ENCODE measurements at regions not wholly inside any gene's neighbourhood (a gene's known extent, or its start where the extent isn't known, plus 50 kb on each side); places are given as distances from the start of the nearest gene placed in this dataset.

DNA sequence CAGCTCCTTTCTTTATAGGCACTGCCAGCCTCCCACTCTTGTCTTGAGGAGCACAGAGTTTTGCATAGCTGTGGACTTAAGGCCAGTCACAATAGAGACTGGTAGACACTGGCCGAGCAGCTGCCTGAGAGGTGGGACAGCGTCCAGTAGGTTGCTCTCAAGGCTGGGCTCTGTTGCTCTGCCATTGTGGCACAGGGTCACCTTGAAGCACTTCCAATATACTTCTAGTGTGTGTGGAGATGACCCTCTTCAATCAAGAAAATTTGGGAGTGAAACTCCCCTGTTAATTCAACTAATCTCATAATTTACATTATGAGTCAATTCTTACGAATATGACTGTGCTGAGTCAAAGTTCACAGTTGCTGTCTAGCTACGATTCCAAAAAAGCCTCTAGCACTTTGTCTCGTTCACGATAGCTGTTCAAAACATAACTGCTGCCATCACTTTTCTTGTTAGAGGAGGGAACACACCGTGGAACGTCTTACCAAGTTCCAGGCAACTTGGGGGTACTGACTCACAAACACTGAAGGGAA is 636.2 kb downstream of the EPHA4 start:
- no peak for DNase-seq (ENCODE audit: low read depth)

GRCh38 chr2:220936641-220937197 is 635.4 kb downstream of the EPHA4 start:
- DNase-seq (ENCODE audit: low read depth), result no peak

DNA sequence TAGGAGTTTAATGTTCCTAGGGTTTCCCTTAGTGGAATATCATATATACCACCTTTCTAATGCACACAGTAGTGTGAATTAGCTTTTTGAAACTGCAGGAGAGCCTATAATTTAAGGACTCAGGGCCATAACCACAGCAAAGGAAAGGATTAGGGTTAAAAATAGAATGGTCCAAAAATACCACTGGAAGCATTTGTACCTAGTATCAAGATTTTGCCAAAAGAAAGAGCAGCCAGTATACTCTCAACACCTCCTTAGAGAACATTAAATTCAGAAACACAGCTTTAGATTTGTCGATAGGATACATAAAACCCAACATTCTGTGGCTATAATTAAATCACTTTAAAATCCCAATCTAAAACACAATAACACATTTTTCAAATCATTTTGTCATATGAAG is 634.9 kb downstream of the EPHA4 start:
- DNase-seq (ENCODE audit: low read depth), result no peak

DNA sequence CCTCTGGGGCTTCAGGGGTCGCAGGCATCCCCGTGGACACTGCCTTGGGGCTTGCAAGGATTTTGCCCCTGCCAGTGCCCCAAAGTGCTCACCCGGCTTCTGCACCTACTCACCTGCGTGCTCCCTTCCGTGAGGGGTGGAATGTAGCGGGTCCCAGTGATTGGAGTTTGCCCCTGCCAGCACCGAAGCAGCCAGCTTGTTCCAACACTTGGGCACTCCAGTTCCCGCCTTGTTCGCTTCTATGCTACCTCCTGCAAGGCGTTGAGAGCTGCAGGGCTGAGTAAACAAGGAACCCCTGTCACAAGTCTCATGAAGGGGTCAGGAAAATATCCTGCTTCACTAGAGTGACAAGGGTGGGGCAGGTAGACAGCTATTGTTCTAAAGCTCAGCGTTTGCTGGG is 631.5 kb downstream of the EPHA4 start:
- no peak for DNase-seq (ENCODE audit: low read depth)

- no peak for DNase-seq (ENCODE audit: low read depth)
Observed at GRCh38 chr2:220941683-220942082, 630.4 kb downstream of the EPHA4 start.

DNA sequence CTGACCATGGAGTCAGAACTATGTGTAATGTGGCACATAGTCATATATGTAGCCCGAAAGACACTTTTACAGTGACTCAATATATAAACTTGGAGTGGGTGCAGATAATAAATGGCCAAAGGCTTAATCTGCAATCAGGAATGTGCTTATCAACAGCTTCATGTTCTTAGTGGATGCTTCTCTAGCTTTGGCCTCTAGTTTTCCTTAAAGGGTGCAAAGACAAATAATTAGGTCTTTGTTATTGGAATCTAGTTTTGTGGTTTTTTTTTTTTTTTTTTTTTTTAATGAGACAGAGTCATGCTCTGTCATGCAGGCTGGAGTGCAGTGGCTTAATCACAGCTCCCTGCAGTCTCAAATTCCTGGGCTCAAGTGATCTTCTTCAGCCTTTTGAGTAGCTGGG is 625.6 kb downstream of the EPHA4 start:
- DNase-seq (ENCODE audit: low read depth), result no peak

GRCh38 chr2:220948579-220948978 is 623.5 kb downstream of the EPHA4 start:
- no peak for DNase-seq (ENCODE audit: low read depth)

- no peak for DNase-seq (ENCODE audit: low read depth)
Observed at GRCh38 chr2:220949466-220949865, 622.6 kb downstream of the EPHA4 start.

DNA sequence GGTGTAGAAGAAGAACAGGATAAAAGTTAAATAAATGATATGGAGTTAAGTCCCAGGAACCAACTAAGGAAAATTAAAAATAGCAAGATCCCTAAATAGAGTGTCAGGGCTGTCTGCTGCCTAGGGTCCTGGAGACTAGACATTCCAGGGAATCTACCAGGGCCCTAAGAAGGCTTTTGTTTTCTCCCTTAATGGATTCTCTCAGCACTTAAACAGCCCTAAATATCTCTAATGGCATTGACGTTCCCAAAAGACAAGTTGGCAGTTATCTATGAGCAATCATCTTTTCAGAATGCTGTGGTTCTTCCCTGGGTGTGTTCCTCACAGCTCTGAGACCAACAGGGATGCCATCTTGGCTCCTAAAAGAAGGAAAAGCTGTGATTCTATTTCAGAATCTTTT is 616.3 kb downstream of the EPHA4 start:
- DNase-seq (ENCODE audit: low read depth), result no peak

- no peak for DNase-seq (ENCODE audit: low read depth)
Observed at GRCh38 chr2:220956429-220956828, 615.7 kb downstream of the EPHA4 start.

- peak; percentile 9 for DNase-seq (ENCODE audit: low read depth)
Observed at GRCh38 chr2:220959391-220959802, 612.7 kb downstream of the EPHA4 start.

DNA sequence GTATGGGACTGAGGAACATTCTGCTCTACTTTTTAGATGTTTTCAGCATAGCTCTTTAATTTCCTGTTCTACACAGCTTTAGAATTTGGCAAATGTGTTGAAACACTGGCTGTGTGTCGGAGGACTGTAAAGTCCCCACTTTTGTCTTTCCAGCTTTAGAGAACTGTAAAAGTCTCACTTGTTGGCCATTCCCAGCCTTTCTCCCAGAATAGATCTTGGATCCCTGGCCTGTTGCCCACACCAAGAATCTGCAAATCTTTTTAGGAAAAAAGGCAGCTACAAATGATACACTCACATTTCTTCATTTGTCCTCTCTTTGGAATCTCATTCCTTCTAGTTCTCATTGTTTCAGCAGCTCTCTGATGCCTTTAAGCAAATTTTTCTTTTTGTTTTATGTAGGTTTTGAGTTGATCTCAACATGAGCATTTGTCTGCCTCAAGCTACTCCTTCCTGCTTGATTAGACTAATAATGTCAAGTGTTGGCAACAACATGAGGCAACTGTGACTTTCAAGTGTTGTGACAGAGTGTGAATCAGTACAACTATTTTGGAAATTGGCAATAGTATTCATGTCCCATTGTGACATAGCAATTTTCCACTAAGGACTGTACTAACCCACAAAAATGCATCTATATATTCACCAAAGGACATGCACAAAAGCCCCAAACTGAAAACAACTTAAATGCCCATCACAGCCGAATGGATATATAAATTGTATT is 610.8 kb downstream of the EPHA4 start:
- no peak for DNase-seq (ENCODE audit: low read depth)

DNA sequence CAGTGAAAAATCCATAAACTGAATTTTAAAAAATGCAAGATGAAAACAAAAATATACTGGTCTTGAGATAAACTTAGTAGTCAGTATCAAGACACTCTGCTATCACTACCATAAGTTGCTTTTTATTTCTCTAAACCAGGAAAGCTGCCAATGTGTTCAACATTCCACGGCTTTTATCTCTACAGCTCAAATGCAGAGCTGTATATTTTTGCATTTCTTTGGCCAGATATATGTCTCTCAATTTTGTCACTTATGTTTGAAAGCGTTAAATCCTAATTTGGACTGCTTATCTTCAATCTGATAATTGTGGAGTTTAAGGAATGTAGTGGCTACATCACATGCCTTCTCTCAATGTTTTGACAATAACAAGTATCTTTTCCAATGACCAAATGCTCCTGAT is 609.5 kb downstream of the EPHA4 start:
- DNase-seq (ENCODE audit: low read depth), result no peak

- DNase-seq (ENCODE audit: low read depth), result no peak
Observed at GRCh38 chr2:220963076-220963475, 609.0 kb downstream of the EPHA4 start.

DNA sequence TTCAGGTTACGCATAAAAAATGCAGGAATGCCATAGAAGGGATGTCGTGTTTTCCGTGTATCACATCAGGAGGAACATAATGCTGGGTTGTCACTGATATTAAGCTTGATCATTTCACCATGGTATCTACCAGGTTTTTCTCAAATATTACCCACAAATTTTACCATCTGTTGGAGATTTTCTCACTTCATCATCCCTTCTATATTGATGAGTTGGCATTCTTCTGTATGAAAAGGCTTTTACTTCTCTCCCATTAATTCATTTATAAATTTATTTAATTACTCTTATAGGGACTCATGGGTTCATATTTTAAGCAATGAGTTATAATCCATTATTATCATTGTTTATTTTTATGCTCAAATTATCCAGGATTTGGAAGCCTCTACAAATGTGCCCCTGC is 608.2 kb downstream of the EPHA4 start:
- no peak for DNase-seq (ENCODE audit: low read depth)

GRCh38 chr2:220966636-220967035 is 605.5 kb downstream of the EPHA4 start:
- DNase-seq (ENCODE audit: low read depth), result peak; percentile 2

DNA sequence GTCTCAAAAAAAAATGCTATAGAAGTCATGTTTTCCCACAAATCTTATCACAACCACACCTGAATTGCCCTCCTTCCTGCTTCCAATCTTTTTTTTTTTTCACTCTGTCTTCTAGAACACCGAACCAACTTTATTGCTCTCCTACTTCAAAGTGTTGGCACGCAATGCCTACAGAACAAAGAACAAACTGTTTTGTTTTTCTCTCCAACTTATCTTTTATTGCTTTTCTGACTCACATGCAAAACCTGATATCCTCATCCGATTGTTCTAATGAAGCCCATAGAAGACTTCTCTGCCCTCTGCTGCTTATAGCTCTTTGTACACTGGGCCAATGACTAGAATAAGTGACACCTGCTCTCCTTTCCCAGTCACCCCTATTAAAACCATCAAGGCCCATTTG is 602.8 kb downstream of the EPHA4 start:
- DNase-seq (ENCODE audit: low read depth), result no peak

GRCh38 chr2:220980966-220981675 is 591.0 kb downstream of the EPHA4 start:
- DNase-seq (ENCODE audit: low read depth), result no peak

- no peak for DNase-seq (ENCODE audit: low read depth)
Observed at GRCh38 chr2:220981926-220982325, 590.2 kb downstream of the EPHA4 start.

DNA sequence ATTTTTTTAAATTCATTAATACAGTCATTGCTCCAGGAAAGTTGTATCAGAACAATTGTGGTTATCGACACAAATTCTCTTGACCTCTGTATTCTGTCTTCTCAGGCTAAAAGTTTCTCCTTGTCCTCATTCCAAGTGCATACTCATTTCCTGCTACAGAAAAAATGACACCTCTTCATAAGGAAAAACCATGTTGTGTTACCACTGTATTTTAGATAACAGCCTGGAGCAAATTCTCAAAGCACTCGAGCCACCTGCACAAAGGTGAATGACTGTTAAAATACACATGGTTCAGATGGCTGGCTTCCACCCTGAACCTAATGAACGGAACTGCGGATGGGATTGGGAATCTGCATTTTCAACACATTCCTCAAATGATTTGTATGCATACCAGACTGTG is 586.5 kb downstream of the EPHA4 start:
- no peak for DNase-seq (ENCODE audit: low read depth)

DNA sequence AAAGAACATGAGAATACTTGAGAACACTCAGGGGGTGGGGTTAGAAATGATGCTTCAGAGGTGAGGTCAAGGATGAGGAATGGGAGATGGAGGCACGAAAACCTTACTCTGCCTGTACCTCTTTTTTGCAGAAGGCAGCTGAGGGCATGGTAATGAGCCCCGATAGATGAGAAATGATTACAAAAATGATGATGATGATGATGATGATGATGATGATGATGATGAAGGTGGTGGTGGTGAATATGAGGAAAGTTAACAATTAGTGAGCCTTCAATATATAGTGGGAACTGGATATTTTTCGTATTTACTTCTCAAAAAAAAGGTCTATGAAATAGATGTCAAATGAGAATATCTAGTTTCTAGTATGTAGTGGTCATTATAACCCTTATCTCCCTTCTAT is 584.3 kb downstream of the EPHA4 start:
- no peak for DNase-seq (ENCODE audit: low read depth)

GRCh38 chr2:220991972-220992371 is 580.1 kb downstream of the EPHA4 start:
- DNase-seq (ENCODE audit: low read depth), result no peak

DNA sequence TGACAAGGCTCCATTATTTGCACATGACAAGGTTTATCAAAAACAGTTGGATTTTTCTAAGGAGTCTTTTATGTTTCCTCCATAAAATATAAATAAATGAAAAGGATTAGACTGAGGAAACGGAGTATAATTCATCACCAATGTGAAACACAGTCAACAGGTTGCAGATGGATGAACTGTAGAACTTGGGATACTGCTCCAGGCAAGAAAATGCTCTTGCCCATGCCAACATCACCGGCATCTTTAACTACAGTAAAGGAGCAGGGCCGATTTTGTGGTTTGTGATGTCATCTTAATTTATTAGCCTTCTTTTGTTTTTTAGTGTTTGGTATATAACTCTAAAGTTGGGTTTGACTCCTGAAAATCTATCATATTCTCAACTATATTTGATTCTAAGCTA is 577.3 kb downstream of the EPHA4 start:
- DNase-seq (ENCODE audit: low read depth), result no peak
